Body of pancreas (tissue), 4 donors: ENCODE measurements at regions not wholly inside any gene's neighbourhood (a gene's known extent, or its start where the extent isn't known, plus 50 kb on each side); places are given as distances from the start of the nearest gene placed in this dataset.

Experiments used
- CTCF ChIP-seq, 7 experiments: fragments of 450-650 bp in 4 of 7; fragments of 200-600 bp in 3 of 7; sonication (generic) in 3 of 7; IDR thresholded peaks; one replicate each; pipeline ENCODE4 v1.5.1; 2016 to 2019; ENCODE audit warnings: antibody characterized with exemption in 7 of 7
- POLR2A ChIP-seq, 3 donors: fragments of 450-650 bp; IDR thresholded peaks; one replicate each; pipeline ENCODE4 v1.6.1; 2016; ENCODE audit warnings: antibody characterized with exemption in 3 of 3, mild to moderate bottlenecking in 2 of 3

GRCh38 chr1:108077991-108078390 is 113.0 kb upstream of the VAV3 start:
- TF ChIP-seq CTCF (IDR thresholded peaks at IDR 0.05): no peak
- no peak for TF ChIP-seq POLR2A (IDR thresholded peaks at IDR 0.05)
